Liver (tissue), 8 donors: ENCODE measurements at regions not wholly inside any gene's neighbourhood (a gene's known extent, or its start where the extent isn't known, plus 50 kb on each side); places are given as distances from the start of the nearest gene placed in this dataset.
"Not testable (repeated sequence)": the region's sequence is repeated elsewhere in the genome, so short reads cannot be mapped to it uniquely, and the experiment has no call there.

Source experiments
- DNase-seq: peaks from one replicate; pipeline ENCODE4 v3.0.0-alpha.2; 2017; ENCODE audit warnings: low spot score
- H3K27ac ChIP-seq, 2 donors: one replicate each; pipeline ENCODE4 v1.7.0; 2013; ENCODE audit warnings: inconsistent platforms in 2 of 2, low read length in 2 of 2, control low read depth in 1 of 2, low read depth in 1 of 2, mild to moderate bottlenecking in 1 of 2
- H3K27me3 ChIP-seq, 4 donors: one replicate each; pipeline versions ENCODE4 v1.6.1 to v1.7.0; 2013; ENCODE audit warnings: low read length in 3 of 4, inconsistent platforms in 1 of 4, mild to moderate bottlenecking in 1 of 4, moderate library complexity in 1 of 4; ENCODE audit not compliant: control insufficient read depth in 4 of 4, insufficient read depth in 4 of 4
- H3K36me3 ChIP-seq, 4 donors: one replicate each; pipeline versions ENCODE4 v1.6.1 to v1.7.0; 2013; ENCODE audit warnings: low read length in 3 of 4, mild to moderate bottlenecking in 3 of 4, low read depth in 1 of 4, moderate library complexity in 1 of 4; ENCODE audit not compliant: control insufficient read depth in 4 of 4, insufficient read depth in 3 of 4
- H3K4me1 ChIP-seq, 4 donors: one replicate each; pipeline versions ENCODE4 v1.6.1 to v1.7.0; 2013; ENCODE audit warnings: low read length in 3 of 4, mild to moderate bottlenecking in 3 of 4, moderate library complexity in 1 of 4; ENCODE audit not compliant: control insufficient read depth in 4 of 4, insufficient read depth in 4 of 4
- H3K4me3 ChIP-seq, 3 donors: one replicate each; pipeline versions ENCODE4 v1.6.1 to v1.7.0; 2013; ENCODE audit warnings: low read length in 3 of 3, control low read depth in 1 of 3, low read depth in 1 of 3, mild to moderate bottlenecking in 1 of 3
- H3K9ac ChIP-seq, 2 donors: one replicate each; pipeline ENCODE4 v1.7.0; 2013; ENCODE audit warnings: low read length in 2 of 2, mild to moderate bottlenecking in 2 of 2, moderate library complexity in 2 of 2, control low read depth in 1 of 2, low read depth in 1 of 2
- H3K9me3 ChIP-seq, 4 donors: one replicate each; pipeline versions ENCODE4 v1.6.1 to v1.7.0; 2013; ENCODE audit warnings: low read length in 3 of 4; ENCODE audit not compliant: control insufficient read depth in 4 of 4
- ATF3 ChIP-seq: IDR thresholded peaks from 2 replicates; pipeline ENCODE4 v1.6.1; 2016; ENCODE audit warnings: antibody characterized with exemption
- CTCF ChIP-seq: fragments of 150-350 bp; IDR thresholded peaks from 2 replicates; pipeline ENCODE4 v1.5.1; 2017; ENCODE audit warnings: improper control_type of control experiment, low read depth, low read length; ENCODE audit not compliant: missing input control
- EGR1 ChIP-seq, 2 donors: IDR thresholded peaks; 2 replicates each; pipeline ENCODE4 v1.6.1; 2016 to 2018; ENCODE audit warnings: antibody characterized with exemption in 2 of 2, low read depth in 2 of 2
- FOXA1 ChIP-seq: IDR thresholded peaks from 2 replicates; pipeline ENCODE4 v1.6.1; 2016; ENCODE audit warnings: antibody characterized with exemption
- FOXA2 ChIP-seq: IDR thresholded peaks from 2 replicates; pipeline ENCODE4 v1.6.1; 2016; ENCODE audit warnings: antibody characterized with exemption
- GABPA ChIP-seq, 2 donors: IDR thresholded peaks in 1 of 2; conservative IDR thresholded peaks in 1 of 2; 2 replicates each; pipeline ENCODE4 v1.6.1; 2016; ENCODE audit warnings: antibody characterized with exemption in 2 of 2, mild to moderate bottlenecking in 1 of 2, moderate library complexity in 1 of 2
- HNF4A ChIP-seq, 2 donors: conservative IDR thresholded peaks; 2 replicates each; pipeline ENCODE4 v1.6.1; 2016; ENCODE audit warnings: antibody characterized with exemption in 2 of 2, mild to moderate bottlenecking in 2 of 2
- HNF4G ChIP-seq: IDR thresholded peaks from 2 replicates; pipeline ENCODE4 v1.6.1; 2016; ENCODE audit warnings: antibody characterized with exemption
- JUND ChIP-seq, 2 donors: IDR thresholded peaks; 2 replicates each; pipeline ENCODE4 v1.6.1; 2016; ENCODE audit warnings: antibody characterized with exemption in 2 of 2
- MAX ChIP-seq: IDR thresholded peaks from 2 replicates; pipeline ENCODE4 v1.6.1; 2016; ENCODE audit warnings: antibody characterized with exemption
- NR2F2 ChIP-seq: IDR thresholded peaks from 2 replicates; pipeline ENCODE4 v1.6.1; 2016; ENCODE audit warnings: antibody characterized with exemption
- RAD21 ChIP-seq, 2 donors: IDR thresholded peaks; 2 replicates each; pipeline ENCODE4 v1.6.1; 2016; ENCODE audit warnings: antibody characterized with exemption in 2 of 2, mild to moderate bottlenecking in 2 of 2
- RXRA ChIP-seq, 2 donors: IDR thresholded peaks; 2 replicates each; pipeline ENCODE4 v1.6.1; 2017 to 2018; ENCODE audit warnings: antibody characterized with exemption in 2 of 2, mild to moderate bottlenecking in 1 of 2
- SP1 ChIP-seq: IDR thresholded peaks from 2 replicates; pipeline ENCODE4 v1.6.1; 2018; ENCODE audit warnings: antibody characterized with exemption, mild to moderate bottlenecking
- TAF1 ChIP-seq: conservative IDR thresholded peaks from 2 replicates; pipeline ENCODE4 v1.6.1; 2016; ENCODE audit warnings: antibody characterized with exemption, mild to moderate bottlenecking
- YY1 ChIP-seq: IDR thresholded peaks from 2 replicates; pipeline ENCODE4 v1.6.1; 2016; ENCODE audit warnings: antibody characterized with exemption, mild to moderate bottlenecking
- ZBTB33 ChIP-seq: IDR thresholded peaks from 2 replicates; pipeline ENCODE4 v1.6.1; 2016; ENCODE audit warnings: antibody characterized with exemption
- WGBS: extraction: QIAGEN DNeasy Blood & Tissue Kit; methylation state at CpG from one replicate; pipeline ENCODE4 v1.1.7; 2013; 5-methylcytosine and 5-hydroxymethylcytosine counted together
- donor health status: healthy.
- donor health status: healthy.
- donor health status: healthy.
- donor health status: healthy.
- donor health status: healthy.

GRCh38 chr21:16224756-16225155 is 495.0 kb downstream of the USP25 start:
- WGBS = 83% methylated on average over 3 of the region's 3 CpGs
- not testable (repeated sequence) for H3K27ac ChIP-seq, H3K36me3 ChIP-seq, H3K4me3 ChIP-seq, H3K9me3 ChIP-seq, H3K4me1 ChIP-seq, DNase-seq, H3K9ac ChIP-seq, H3K27me3 ChIP-seq

GRCh38 chr21:16239659-16240265 is 510.0 kb downstream of the USP25 start:
- Histone ChIP-seq H3K4me3 (no peak overlapping the region), H3K27me3 (no peaks in the 10 kb centered on the region), H3K4me1 (no peaks in the 10 kb centered on the region), H3K36me3 (no peaks in the 10 kb centered on the region), H3K9ac (no peak overlapping the region), H3K9me3 (no peaks in the 10 kb centered on the region), H3K27ac (no peak overlapping the region)
- no peak for DNase-seq
- WGBS = 92% methylated on average over 11 of the region's 11 CpGs
- no peak for TF ChIP-seq SP1
- TF ChIP-seq ATF3 = no peak
- TF ChIP-seq ZBTB33 = no peak
- no peak for TF ChIP-seq FOXA2
- TF ChIP-seq RAD21 (IDR thresholded peaks at IDR 0.05) = no peak
- no peak for TF ChIP-seq JUND (IDR thresholded peaks at IDR 0.05)
- TF ChIP-seq HNF4G = no peak
- no peak for TF ChIP-seq TAF1
- no peak for TF ChIP-seq FOXA1
- TF ChIP-seq RXRA (IDR thresholded peaks at IDR 0.05) = no peak

GRCh38 chr21:16241016-16241415 is 511.2 kb downstream of the USP25 start:
- no peak overlapping the region for H3K4me3 ChIP-seq
- no peak for TF ChIP-seq CTCF
- TF ChIP-seq JUND (IDR thresholded peaks at IDR 0.05) = no peak
- no peak for TF ChIP-seq EGR1 (IDR thresholded peaks at IDR 0.05; ENCODE audit: low read depth in 2 of 2)
- TF ChIP-seq RAD21 (IDR thresholded peaks at IDR 0.05) = no peak
- no peak for TF ChIP-seq ZBTB33
- TF ChIP-seq YY1 = no peak
- no peak for TF ChIP-seq NR2F2
- TF ChIP-seq SP1 = no peak
- TF ChIP-seq MAX = no peak
- TF ChIP-seq GABPA (IDR thresholded peaks at IDR 0.05 in 1 of 2, conservative IDR thresholded peaks at IDR 0.05 in 1 of 2) = no peak
- no peak for TF ChIP-seq HNF4A (conservative IDR thresholded peaks at IDR 0.05)
- TF ChIP-seq FOXA2 = no peak
- no peak for TF ChIP-seq TAF1
- TF ChIP-seq ATF3 = no peak
- TF ChIP-seq RXRA (IDR thresholded peaks at IDR 0.05) = no peak
- TF ChIP-seq HNF4G = no peak
- H3K27me3 ChIP-seq = no peaks in the 10 kb centered on the region
- H3K36me3 ChIP-seq = no peaks in the 10 kb centered on the region
- no peaks in the 10 kb centered on the region for H3K9me3 ChIP-seq
- no peaks in the 10 kb centered on the region for H3K4me1 ChIP-seq
- 91% methylated on average over 2 of the region's 2 CpGs for WGBS
- DNase-seq = no peak
- H3K27ac ChIP-seq = no peak overlapping the region
- H3K9ac ChIP-seq = no peak overlapping the region
